Gastrocnemius medialis (tissue), 4 donors: ENCODE measurements at regions not wholly inside any gene's neighbourhood (a gene's known extent, or its start where the extent isn't known, plus 50 kb on each side); places are given as distances from the start of the nearest gene placed in this dataset.

Source experiments
- ATAC-seq, 2 donors: fragments of 150-250 bp; one replicate each; pipeline ENCODE4 v1.9.1; 2016
- DNase-seq, 2 donors: peaks; one replicate each; pipeline ENCODE4 v3.0.0-alpha.2; 2019
- H3K27ac ChIP-seq, 4 donors: fragments of 200-600 bp; sonication (generic); 1 replicate in 1 of 4; 2 replicates in 3 of 4; pipeline ENCODE4 v1.5.1; 2016 to 2018; ENCODE audit warnings: mild to moderate bottlenecking in 2 of 4, moderate library complexity in 1 of 4
- H3K27me3 ChIP-seq, 3 donors: fragments of 200-600 bp; sonication (generic) in 2 of 3; 1 replicate in 1 of 3; 2 replicates in 2 of 3; pipeline versions ENCODE4 v1.5.1 to v1.6.0; 2016 to 2019; ENCODE audit warnings: mild to moderate bottlenecking in 1 of 3, moderate library complexity in 1 of 3
- H3K36me3 ChIP-seq, 2 donors: fragments of 200-600 bp; sonication (generic) in 1 of 2; one replicate each; pipeline ENCODE4 v1.5.1; 2017 to 2018
- H3K4me1 ChIP-seq, 2 donors: fragments of 200-600 bp; sonication (generic) in 1 of 2; one replicate each; pipeline ENCODE4 v1.5.1; 2016 to 2017; ENCODE audit warnings: mild to moderate bottlenecking in 2 of 2
- H3K4me3 ChIP-seq, 4 donors: fragments of 200-600 bp; sonication (generic) in 3 of 4; 1 replicate in 1 of 4; 2 replicates in 3 of 4; pipeline ENCODE4 v1.5.1; 2016 to 2019; ENCODE audit warnings: mild to moderate bottlenecking in 2 of 4
- H3K9me3 ChIP-seq, 3 donors: fragments of 200-600 bp; sonication (generic) in 2 of 3; 1 replicate in 1 of 3; 2 replicates in 2 of 3; pipeline ENCODE4 v1.5.1; 2016 to 2019
- POLR2A ChIP-seq, 2 donors: fragments of 450-650 bp; IDR thresholded peaks; one replicate each; pipeline ENCODE4 v1.6.1; 2017; ENCODE audit warnings: antibody characterized with exemption in 2 of 2, mild to moderate bottlenecking in 2 of 2, moderate library complexity in 2 of 2
- in situ Hi-C, 4 donors: fragments of 200-750 bp; cut with MboI; loops; one replicate each; pipeline versions ENCODE4 v1.15.0 to v1.8.0; 2017; ENCODE audit warnings: low sequenced_read_pairs in 4 of 4
- intact Hi-C: fragments of 100-400 bp; cut with DNase I; formaldehyde crosslinking; loops from one replicate; pipeline ENCODE4 v1.15.1; 2023; ENCODE audit warnings: low total_unique reads
- TF ChIP-seq, protein P1 (sequence below), 5 experiments: fragments of 450-650 bp in 3 of 5; fragments of 200-600 bp in 2 of 5; sonication (generic) in 2 of 5; IDR thresholded peaks in 4 of 5; conservative IDR thresholded peaks in 1 of 5; 1 replicate in 4 of 5; 2 replicates in 1 of 5; pipeline ENCODE4 v1.5.1; 2016 to 2019; ENCODE audit warnings: antibody characterized with exemption in 5 of 5, mild to moderate bottlenecking in 3 of 5, moderate library complexity in 3 of 5

DNA sequence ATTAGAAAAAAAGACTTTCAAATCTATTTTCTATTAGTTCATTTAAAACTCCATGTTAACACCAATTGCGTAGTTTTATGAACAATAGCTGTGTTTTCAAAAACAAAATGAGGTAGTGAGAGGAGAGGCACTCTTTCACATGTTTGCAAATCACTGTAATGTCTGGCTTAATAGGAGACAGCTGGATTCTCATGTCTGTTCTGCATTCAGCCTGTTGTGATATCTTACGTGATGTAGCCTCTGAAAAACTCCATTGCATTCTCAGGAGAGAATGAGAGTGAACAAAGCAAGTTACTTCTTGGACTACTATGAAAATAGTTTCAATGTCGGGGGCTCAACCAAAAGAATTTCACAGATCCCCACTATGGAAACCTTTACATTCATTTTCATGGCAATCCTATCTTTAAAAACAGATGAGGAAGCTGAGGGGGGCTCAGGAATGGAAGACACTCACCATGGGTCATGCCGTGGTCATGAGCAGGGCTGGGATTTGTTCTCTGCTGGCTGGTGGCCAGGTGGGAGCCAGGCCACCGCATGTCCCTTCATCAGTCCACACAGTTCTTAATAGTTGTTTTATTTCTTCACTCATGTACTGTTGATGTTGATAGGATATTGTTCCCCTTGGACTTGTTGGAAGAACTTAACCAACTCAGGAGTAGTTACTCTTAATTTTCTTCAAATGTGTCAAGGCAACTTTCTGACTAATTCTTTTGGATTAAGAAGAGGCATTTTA, 346.2 kb upstream of the FAR2 start:
- no peaks in the 10 kb centered on the region for H3K4me1 ChIP-seq
- H3K4me3 ChIP-seq, result no peak overlapping the region
- in situ Hi-C loops, result no loop called here
- no peaks in the 10 kb centered on the region for H3K36me3 ChIP-seq
- intact Hi-C loops, result no loop called here
- no peaks in the 10 kb centered on the region for H3K27me3 ChIP-seq
- peak; percentile 49 to 82 for ATAC-seq
- H3K27ac ChIP-seq, result peak overlapping the region in 1 of 4 donors; percentile 29
- no peak for TF ChIP-seq POLR2A (IDR thresholded peaks at IDR 0.05)
- TF ChIP-seq, protein P1, sequence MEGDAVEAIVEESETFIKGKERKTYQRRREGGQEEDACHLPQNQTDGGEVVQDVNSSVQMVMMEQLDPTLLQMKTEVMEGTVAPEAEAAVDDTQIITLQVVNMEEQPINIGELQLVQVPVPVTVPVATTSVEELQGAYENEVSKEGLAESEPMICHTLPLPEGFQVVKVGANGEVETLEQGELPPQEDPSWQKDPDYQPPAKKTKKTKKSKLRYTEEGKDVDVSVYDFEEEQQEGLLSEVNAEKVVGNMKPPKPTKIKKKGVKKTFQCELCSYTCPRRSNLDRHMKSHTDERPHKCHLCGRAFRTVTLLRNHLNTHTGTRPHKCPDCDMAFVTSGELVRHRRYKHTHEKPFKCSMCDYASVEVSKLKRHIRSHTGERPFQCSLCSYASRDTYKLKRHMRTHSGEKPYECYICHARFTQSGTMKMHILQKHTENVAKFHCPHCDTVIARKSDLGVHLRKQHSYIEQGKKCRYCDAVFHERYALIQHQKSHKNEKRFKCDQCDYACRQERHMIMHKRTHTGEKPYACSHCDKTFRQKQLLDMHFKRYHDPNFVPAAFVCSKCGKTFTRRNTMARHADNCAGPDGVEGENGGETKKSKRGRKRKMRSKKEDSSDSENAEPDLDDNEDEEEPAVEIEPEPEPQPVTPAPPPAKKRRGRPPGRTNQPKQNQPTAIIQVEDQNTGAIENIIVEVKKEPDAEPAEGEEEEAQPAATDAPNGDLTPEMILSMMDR (IDR thresholded peaks at IDR 0.05 in 4 of 5, conservative IDR thresholded peaks at IDR 0.05 in 1 of 5), result no peak
- no peaks in the 10 kb centered on the region for H3K9me3 ChIP-seq
- DNase-seq, result no peak

DNA sequence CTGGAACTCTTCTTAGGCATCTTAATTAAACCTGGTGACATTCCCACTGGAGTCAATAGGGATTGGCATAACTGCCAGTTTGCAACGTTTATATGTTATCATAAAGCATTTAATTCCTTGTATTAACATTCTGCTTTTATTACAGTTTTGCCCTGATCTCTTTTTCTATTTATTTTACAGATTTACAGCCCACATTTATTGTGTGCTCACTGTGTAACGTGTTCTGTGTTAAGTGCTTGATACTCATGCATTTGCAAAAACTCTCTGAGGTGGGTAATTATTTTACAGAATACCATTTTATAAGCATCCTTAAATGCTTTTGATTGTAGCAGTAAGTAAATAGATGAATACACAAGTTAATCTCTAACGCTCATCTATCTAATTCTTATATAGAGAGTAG, 341.5 kb upstream of the FAR2 start:
- Histone ChIP-seq H3K27me3 (no peaks in the 10 kb centered on the region), H3K4me1 (no peaks in the 10 kb centered on the region), H3K36me3 (no peaks in the 10 kb centered on the region), H3K4me3 (no peak overlapping the region), H3K9me3 (no peaks in the 10 kb centered on the region), H3K27ac (no peak overlapping the region)
- intact Hi-C loops (no loop called here), in situ Hi-C loops (no loop called here)
- DNase-seq (no peak), ATAC-seq (no peak)
- TF ChIP-seq, protein P1 (IDR thresholded peaks at IDR 0.05 in 4 of 5, conservative IDR thresholded peaks at IDR 0.05 in 1 of 5), result no peak
- TF ChIP-seq POLR2A (IDR thresholded peaks at IDR 0.05), result no peak

DNA sequence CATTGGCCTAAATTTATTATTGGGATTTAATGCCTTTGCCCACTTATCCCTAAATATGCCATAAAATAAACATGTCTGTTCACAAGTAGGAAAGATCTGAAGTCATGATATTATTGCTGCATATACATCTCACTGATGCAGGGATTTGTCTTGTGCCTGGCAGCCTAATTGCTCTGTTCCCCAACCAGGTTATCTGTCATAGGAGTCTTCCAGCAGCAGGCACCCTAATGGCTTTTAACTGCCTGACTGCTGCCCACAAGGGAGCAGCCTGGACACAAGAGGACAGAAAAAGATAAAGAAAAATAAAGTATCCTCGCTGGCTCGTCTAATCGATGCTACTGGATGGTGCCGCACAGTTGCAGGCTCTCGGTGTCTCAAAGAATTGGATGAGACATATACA, 337.6 kb upstream of the FAR2 start:
- H3K9me3 ChIP-seq, result no peaks in the 10 kb centered on the region
- in situ Hi-C loops, result no loop called here
- H3K27me3 ChIP-seq, result no peaks in the 10 kb centered on the region
- H3K4me3 ChIP-seq, result no peak overlapping the region
- intact Hi-C loops, result no loop called here
- DNase-seq (no peak), ATAC-seq (no peak)
- H3K36me3 ChIP-seq, result no peaks in the 10 kb centered on the region
- H3K27ac ChIP-seq, result no peak overlapping the region
- TF ChIP-seq, protein P1 (IDR thresholded peaks at IDR 0.05 in 4 of 5, conservative IDR thresholded peaks at IDR 0.05 in 1 of 5), result no peak
- TF ChIP-seq POLR2A (IDR thresholded peaks at IDR 0.05), result no peak
- H3K4me1 ChIP-seq, result no peaks in the 10 kb centered on the region

GRCh38 chr12:28814246-28814645, 334.8 kb upstream of the FAR2 start:
- Histone ChIP-seq H3K9me3 (no peaks in the 10 kb centered on the region), H3K27ac (no peak overlapping the region), H3K36me3 (no peaks in the 10 kb centered on the region), H3K4me1 (no peaks in the 10 kb centered on the region), H3K4me3 (no peak overlapping the region), H3K27me3 (no peaks in the 10 kb centered on the region)
- in situ Hi-C loops, result no loop called here
- no peak for ATAC-seq
- TF ChIP-seq, protein P1 (IDR thresholded peaks at IDR 0.05 in 4 of 5, conservative IDR thresholded peaks at IDR 0.05 in 1 of 5), result no peak
- no peak for TF ChIP-seq POLR2A (IDR thresholded peaks at IDR 0.05)
- no peak for DNase-seq
- intact Hi-C loops, result no loop called here

DNA sequence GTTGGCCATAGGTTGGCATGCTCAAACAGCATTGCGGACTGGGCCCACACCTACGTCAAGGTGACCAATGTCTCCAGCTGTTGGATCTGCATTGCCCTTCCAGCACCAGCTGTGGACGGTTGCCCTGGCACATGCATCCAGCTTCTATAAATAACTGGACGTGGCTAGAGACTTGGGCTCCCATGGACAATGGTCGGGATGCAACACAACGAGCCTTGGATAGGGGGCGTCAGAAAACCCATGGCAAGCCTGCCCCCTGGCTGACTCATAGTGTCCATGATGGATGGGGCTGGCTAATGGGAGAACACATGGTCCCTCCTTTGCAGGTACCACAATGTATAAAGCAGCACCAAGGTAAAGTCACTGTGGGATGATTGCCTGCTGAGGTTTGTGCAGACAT, 331.6 kb upstream of the FAR2 start:
- TF ChIP-seq, protein P1 (IDR thresholded peaks at IDR 0.05 in 4 of 5, conservative IDR thresholded peaks at IDR 0.05 in 1 of 5), result no peak
- no peak for TF ChIP-seq POLR2A (IDR thresholded peaks at IDR 0.05)
- Histone ChIP-seq H3K36me3 (no peaks in the 10 kb centered on the region), H3K27me3 (no peaks in the 10 kb centered on the region), H3K9me3 (no peaks in the 10 kb centered on the region), H3K27ac (no peak overlapping the region), H3K4me1 (no peaks in the 10 kb centered on the region), H3K4me3 (no peak overlapping the region)
- DNase-seq, result no peak
- no peak for ATAC-seq
- intact Hi-C loops, result no loop called here
- in situ Hi-C loops, result no loop called here
